SK-N-SH (cell line): ENCODE measurements at regions not wholly inside any gene's neighbourhood (a gene's known extent, or its start where the extent isn't known, plus 50 kb on each side); places are given as distances from the start of the nearest gene placed in this dataset.

Experiments
- CTCF ChIA-PET: fragments of 300-600, 350-600 bp; formaldehyde crosslinking; extraction: SDS; loops from one replicate; lab custom pipeline; 2021; lab: Yijun Ruan, JAX
- POLR2A ChIA-PET: fragments of 350-600 bp; sonication (Branson Sonifier 250); formaldehyde crosslinking; extraction: SDS; loops from one replicate; lab custom pipeline; 2020; ENCODE audit warnings: antibody characterized with exemption, inconsistent platforms; lab: Yijun Ruan, JAX
- DNase-seq: peaks from one replicate; pipeline ENCODE4 v3.0.0; 2012
- H2AFZ ChIP-seq: fragments of 200-600 bp; sonication (generic); 2 replicates; pipeline ENCODE4 v1.8.1; 2016; ENCODE audit warnings: antibody characterized with exemption, mild to moderate bottlenecking, low read depth
- H3F3A ChIP-seq: fragments of 200-600 bp; sonication (generic); replicated peaks from 2 replicates; pipeline ENCODE3; 2016; ENCODE audit warnings: antibody characterized with exemption, mild to moderate bottlenecking; ENCODE audit not compliant: insufficient read depth
- H3K27ac ChIP-seq, 2 experiments: fragments of 200-500 bp in 1 of 2; fragments of 200-600 bp in 1 of 2; sonication (Bioruptor generic) in 1 of 2; sonication (generic), shearing (Covaris generic) in 1 of 2; 2 replicates each; pipeline versions ENCODE4 v1.5.1 to v1.6.1; 2014 to 2016; ENCODE audit warnings: low read depth in 2 of 2, inconsistent platforms in 1 of 2, low read length in 1 of 2, mild to moderate bottlenecking in 1 of 2, mixed read lengths in 1 of 2
- H3K27me3 ChIP-seq: fragments of 200-600 bp; sonication (generic), shearing (Covaris generic); 2 replicates; pipeline ENCODE4 v1.6.1; 2016; ENCODE audit warnings: mixed run types; ENCODE audit not compliant: insufficient read depth
- H3K36me3 ChIP-seq, 2 experiments: fragments of 200-500 bp in 1 of 2; fragments of 200-600 bp in 1 of 2; sonication (Bioruptor generic) in 1 of 2; sonication (generic) in 1 of 2; replicated peaks in 1 of 2; 2 replicates each; pipeline versions ENCODE3 to v1.5.1; 2014 to 2016; ENCODE audit warnings: low read length in 1 of 2, mild to moderate bottlenecking in 1 of 2; ENCODE audit not compliant: insufficient read depth in 2 of 2, control insufficient read depth in 1 of 2
- H3K4me1 ChIP-seq, 2 experiments: fragments of 200-500 bp in 1 of 2; fragments of 200-600 bp in 1 of 2; sonication (Bioruptor generic) in 1 of 2; sonication (generic), shearing (Covaris generic) in 1 of 2; 2 replicates each; pipeline versions ENCODE4 v1.5.1 to v1.6.1; 2014 to 2016; ENCODE audit warnings: low read depth in 1 of 2, low read length in 1 of 2, mixed run types in 1 of 2; ENCODE audit not compliant: insufficient read depth in 2 of 2, control insufficient read depth in 1 of 2
- H3K4me2 ChIP-seq: fragments of 200-600 bp; sonication (generic), shearing (Covaris generic); 2 replicates; pipeline ENCODE4 v1.6.1; 2017; ENCODE audit warnings: mixed run types
- H3K4me3 ChIP-seq, 2 experiments: fragments of 200-500 bp in 1 of 2; fragments of 200-600 bp in 1 of 2; sonication (Bioruptor generic) in 1 of 2; sonication (generic), shearing (Covaris generic) in 1 of 2; 2 replicates each; pipeline versions ENCODE4 v1.5.1 to v1.8.1; 2014 to 2016; ENCODE audit warnings: low read depth in 2 of 2, inconsistent platforms in 1 of 2, low read length in 1 of 2, mild to moderate bottlenecking in 1 of 2, mixed read lengths in 1 of 2, moderate library complexity in 1 of 2
- H3K79me2 ChIP-seq: fragments of 200-600 bp; sonication (generic); 2 replicates; pipeline ENCODE4 v1.8.1; 2017; ENCODE audit warnings: mild to moderate bottlenecking; ENCODE audit not compliant: insufficient read depth
- H3K9ac ChIP-seq: fragments of 200-600 bp; sonication (generic); 2 replicates; pipeline ENCODE4 v1.6.1; 2017; ENCODE audit warnings: mixed run types
- H3K9me2 ChIP-seq: fragments of 200-600 bp; sonication (generic); 2 replicates; pipeline ENCODE4 v1.6.1; 2017; ENCODE audit warnings: mixed run types
- H3K9me3 ChIP-seq: fragments of 200-600 bp; sonication (generic); 2 replicates; pipeline ENCODE4 v1.6.1; 2017; ENCODE audit warnings: mixed run types, mild to moderate bottlenecking, moderate library complexity
- H4K20me1 ChIP-seq: fragments of 200-600 bp; sonication (generic); 2 replicates; pipeline ENCODE4 v1.6.1; 2017; ENCODE audit warnings: mild to moderate bottlenecking, mixed run types; ENCODE audit not compliant: insufficient read depth
- CTCF ChIP-seq: fragments of 200-600 bp; sonication (generic); IDR thresholded peaks from 2 replicates; pipeline ENCODE4 v1.6.1; 2017; ENCODE audit warnings: antibody characterized with exemption, mild to moderate bottlenecking, moderate library complexity
- EP300 ChIP-seq, 2 experiments: IDR thresholded peaks; 2 replicates each; pipeline versions ENCODE4 v1.4.0 to v1.6.1; 2012; ENCODE audit warnings: borderline replicate concordance in 1 of 2, low read depth in 1 of 2, low read length in 1 of 2
- EZH2phosphoT487 ChIP-seq: fragments of 200-600 bp; sonication (generic); IDR thresholded peaks from 2 replicates; pipeline ENCODE4 v1.6.1; 2017; ENCODE audit warnings: low read depth, mixed run types, mild to moderate bottlenecking, antibody characterized with exemption, moderate library complexity, borderline replicate concordance
- FOXJ3 ChIP-seq: sonication (generic); formaldehyde crosslinking; IDR thresholded peaks from 2 replicates; pipeline ENCODE4 v1.5.1; 2020; ENCODE audit warnings: mild to moderate bottlenecking, missing genetic modification reagents
- FOXM1 ChIP-seq: IDR thresholded peaks from 2 replicates; pipeline ENCODE4 v1.4.0; 2012; ENCODE audit warnings: low read depth, mild to moderate bottlenecking
- GATA2 ChIP-seq: sonication (generic); formaldehyde crosslinking; IDR thresholded peaks from 2 replicates; pipeline ENCODE4 v1.5.0; 2020; ENCODE audit warnings: mild to moderate bottlenecking, missing genetic modification reagents
- IRF3 ChIP-seq: fragments of 150-350 bp; IDR thresholded peaks from 2 replicates; pipeline ENCODE4 v1.6.1; 2016; ENCODE audit warnings: mild to moderate bottlenecking, low read depth, low read length
- JUND ChIP-seq: IDR thresholded peaks from 2 replicates; pipeline ENCODE4 v1.4.0; 2012
- MEF2A ChIP-seq: IDR thresholded peaks from 2 replicates; pipeline ENCODE4 v1.4.0; 2012; ENCODE audit warnings: low read depth, borderline replicate concordance
- POLR2AphosphoS5 ChIP-seq: IDR thresholded peaks from 2 replicates; pipeline ENCODE4 v1.6.1; 2012; ENCODE audit warnings: low read depth, low read length
- REST ChIP-seq: IDR thresholded peaks from 2 replicates; pipeline ENCODE4 v1.6.1; 2012; ENCODE audit warnings: mild to moderate bottlenecking, low read depth, low read length, moderate library complexity
- RXRA ChIP-seq: IDR thresholded peaks from 2 replicates; pipeline ENCODE4 v1.4.0; 2012; ENCODE audit warnings: low read depth, mild to moderate bottlenecking, borderline replicate concordance
- SMC3 ChIP-seq: IDR thresholded peaks from 2 replicates; pipeline ENCODE4 v1.6.1; 2012; ENCODE audit warnings: low read depth, low read length, improper control_type of control experiment
- TCF12 ChIP-seq: IDR thresholded peaks from 2 replicates; pipeline ENCODE4 v1.4.0; 2012
- TEAD4 ChIP-seq: IDR thresholded peaks from 2 replicates; pipeline ENCODE4 v1.4.0; 2012; ENCODE audit warnings: mild to moderate bottlenecking, borderline replicate concordance; ENCODE audit not compliant: insufficient read depth
- USF1 ChIP-seq: IDR thresholded peaks from 2 replicates; pipeline ENCODE4 v1.4.0; 2012; ENCODE audit warnings: low read depth, borderline replicate concordance
- USF2 ChIP-seq: fragments of 150-350 bp; IDR thresholded peaks from 2 replicates; pipeline ENCODE4 v1.6.1; 2017; ENCODE audit warnings: antibody characterized with exemption, low read length, low read depth, borderline replicate concordance
- WGBS: methylation state at CpG from one replicate; pipeline ENCODE4 v1.1.6; 2017; ENCODE audit warnings: low lambda C conversion rate; 5-methylcytosine and 5-hydroxymethylcytosine counted together

GRCh38 chr2:144151405-144151804 is 368.5 kb downstream of the ZEB2 start:
- WGBS = 89% methylated on average over 1 of the region's 1 CpG
- CTCF ChIA-PET = no interaction called here
- H3F3A ChIP-seq = peaks cover 14% of the 10 kb centered on the region
- no peaks in the 10 kb centered on the region for H3K79me2 ChIP-seq
- DNase-seq = no peak
- H3K27me3 ChIP-seq = no peaks in the 10 kb centered on the region
- POLR2A ChIA-PET = no interaction called here
- peaks cover 0 to 12% of the 10 kb centered on the region in 2 experiments; a peak in 3 of 4 replicates for H3K4me1 ChIP-seq
- no peaks in the 10 kb centered on the region for H3K9me2 ChIP-seq
- H3K9ac ChIP-seq = no peak overlapping the region
- no peak for TF ChIP-seq EP300 (IDR thresholded peaks at IDR 0.05; ENCODE audit: borderline replicate concordance in 1 of 2, low read depth in 1 of 2, low read length in 1 of 2)
- TF ChIP-seq, all 33 proteins: peak for 0
- Histone ChIP-seq H3K4me3 (no peak overlapping the region), H2AFZ (no peak overlapping the region), H3K27ac (no peak overlapping the region), H3K4me2 (no peak overlapping the region), H3K9me3 (no peaks in the 10 kb centered on the region), H4K20me1 (no peaks in the 10 kb centered on the region), H3K36me3 (no peaks in the 10 kb centered on the region)

- CTCF ChIA-PET = no interaction called here
- H3K27ac ChIP-seq = no peak overlapping the region
- POLR2A ChIA-PET = no interaction called here
- H3K27me3 ChIP-seq = no peaks in the 10 kb centered on the region
- no peaks in the 10 kb centered on the region for H3K9me2 ChIP-seq
- no peak overlapping the region for H3K9ac ChIP-seq
- no peak overlapping the region for H3K4me2 ChIP-seq
- no peak overlapping the region for H3K4me3 ChIP-seq
- H3K36me3 ChIP-seq = no peaks in the 10 kb centered on the region
- no peaks in the 10 kb centered on the region for H4K20me1 ChIP-seq
- H3K4me1 ChIP-seq = peaks cover 0 to 4% of the 10 kb centered on the region in 2 experiments; a peak in 1 of 4 replicates
- DNase-seq = no peak
- peaks cover 2% of the 10 kb centered on the region for H3F3A ChIP-seq
- 94% methylated on average over 2 of the region's 2 CpGs for WGBS
- TF ChIP-seq JUND = no peak
- TF ChIP-seq TCF12 = no peak
- TF ChIP-seq FOXJ3 (CRISPR knock-in tag) = no peak
- TF ChIP-seq EZH2phosphoT487 = no peak
- no peak for TF ChIP-seq USF2
- TF ChIP-seq RXRA = no peak
- no peak for TF ChIP-seq FOXM1
- TF ChIP-seq IRF3 = no peak
- no peak for TF ChIP-seq CTCF
- no peak for TF ChIP-seq POLR2AphosphoS5
- TF ChIP-seq USF1 = no peak
- no peak for TF ChIP-seq EP300 (IDR thresholded peaks at IDR 0.05; ENCODE audit: borderline replicate concordance in 1 of 2, low read depth in 1 of 2, low read length in 1 of 2)
- no peak for TF ChIP-seq GATA2 (CRISPR knock-in tag)
- TF ChIP-seq REST = no peak
- no peak for TF ChIP-seq SMC3
- TF ChIP-seq TEAD4 = no peak
- no peak for TF ChIP-seq MEF2A
- no peaks in the 10 kb centered on the region for H3K79me2 ChIP-seq
- H2AFZ ChIP-seq = no peak overlapping the region
- no peaks in the 10 kb centered on the region for H3K9me3 ChIP-seq
Measured at GRCh38 chr2:144147356-144147755, 372.6 kb downstream of the ZEB2 start.
